MM.1S (cell line): ENCODE measurements at regions not wholly inside any gene's neighbourhood (a gene's known extent, or its start where the extent isn't known, plus 50 kb on each side); places are given as distances from the start of the nearest gene placed in this dataset.

Experiments used
- DNase-seq: peaks from one replicate; pipeline ENCODE4 v3.0.0-alpha.2; 2015
- H2AFZ ChIP-seq: fragments of 300-600 bp; sonication (generic); 2 replicates; pipeline ENCODE4 v1.6.0; 2016; ENCODE audit warnings: antibody characterized with exemption, low read length
- H3F3A ChIP-seq: fragments of 300-600 bp; sonication (generic); 2 replicates; pipeline ENCODE4 v1.6.1; 2016; ENCODE audit warnings: mild to moderate bottlenecking, antibody characterized with exemption, low read length, moderate library complexity, mixed read lengths; ENCODE audit not compliant: insufficient read depth
- H3K27ac ChIP-seq: fragments of 300-600 bp; sonication (generic); 2 replicates; pipeline ENCODE4 v1.5.1; 2016; ENCODE audit warnings: mild to moderate bottlenecking, low read length
- H3K27me3 ChIP-seq: fragments of 300-600 bp; sonication (generic); replicated peaks from 2 replicates; pipeline ENCODE4 v1.6.0; 2016; ENCODE audit warnings: low read length; ENCODE audit not compliant: insufficient read depth
- H3K36me3 ChIP-seq: fragments of 300-600 bp; sonication (generic); replicated peaks from 2 replicates; pipeline ENCODE4 v1.6.1; 2016; ENCODE audit warnings: mild to moderate bottlenecking, low read length, mixed read lengths; ENCODE audit not compliant: insufficient read depth
- H3K4me1 ChIP-seq: fragments of 300-600 bp; sonication (generic); 2 replicates; pipeline ENCODE4 v1.6.1; 2016; ENCODE audit warnings: low read length, mixed read lengths
- H3K4me2 ChIP-seq: fragments of 300-600 bp; sonication (generic); 2 replicates; pipeline ENCODE4 v1.6.0; 2016; ENCODE audit warnings: low read depth, low read length
- H3K4me3 ChIP-seq: fragments of 300-600 bp; sonication (generic); 2 replicates; pipeline ENCODE4 v1.5.1; 2016; ENCODE audit warnings: low read length, mixed read lengths
- H3K79me2 ChIP-seq: fragments of 300-600 bp; sonication (generic); 2 replicates; pipeline ENCODE4 v1.6.1; 2016; ENCODE audit warnings: mixed run types, low read length, mixed read lengths
- H3K9ac ChIP-seq: fragments of 300-600 bp; sonication (generic); 2 replicates; pipeline ENCODE4 v1.6.1; 2016; ENCODE audit warnings: low read length, mixed read lengths
- H3K9me2 ChIP-seq: fragments of 300-600 bp; sonication (generic); replicated peaks from 2 replicates; pipeline ENCODE4 v1.6.1; 2016; ENCODE audit warnings: mild to moderate bottlenecking, low read length, mixed read lengths; ENCODE audit not compliant: insufficient read depth
- H3K9me3 ChIP-seq: fragments of 300-600 bp; sonication (generic); replicated peaks from 2 replicates; pipeline ENCODE4 v1.6.1; 2016; ENCODE audit warnings: mild to moderate bottlenecking, low read length, mixed read lengths; ENCODE audit not compliant: insufficient read depth
- H4K20me1 ChIP-seq: fragments of 300-600 bp; sonication (generic); 2 replicates; pipeline ENCODE4 v1.6.1; 2016; ENCODE audit warnings: mild to moderate bottlenecking, low read length, moderate library complexity, mixed read lengths; ENCODE audit not compliant: insufficient read depth
- CTCF ChIP-seq: fragments of 300-600 bp; sonication (generic); IDR thresholded peaks from 2 replicates; pipeline ENCODE4 v1.5.1; 2016; ENCODE audit warnings: antibody characterized with exemption, low read length, mixed read lengths
- EZH2 ChIP-seq: fragments of 300-600 bp; sonication (generic); optimal IDR thresholded peaks from 2 replicates; pipeline ENCODE3; 2017; ENCODE audit warnings: low read depth, mild to moderate bottlenecking, antibody characterized with exemption, low read length, mixed read lengths
- EZH2phosphoT487 ChIP-seq: fragments of 300-600 bp; sonication (generic); IDR thresholded peaks from 2 replicates; pipeline ENCODE4 v1.6.1; 2018; ENCODE audit warnings: antibody characterized with exemption, low read length

GRCh38 chr15:27672537-27672936, 426.6 kb downstream of the OCA2 start:
- H3K79me2 ChIP-seq, result no peaks in the 10 kb centered on the region
- DNase-seq, result no peak
- H3K9ac ChIP-seq, result no peak overlapping the region
- no peak overlapping the region for H2AFZ ChIP-seq
- H3K9me2 ChIP-seq, result no peaks in the 10 kb centered on the region
- no peak overlapping the region for H3K27ac ChIP-seq
- H3K36me3 ChIP-seq, result no peaks in the 10 kb centered on the region
- no peak overlapping the region for H3K4me3 ChIP-seq
- H3K4me1 ChIP-seq, result no peaks in the 10 kb centered on the region
- TF ChIP-seq EZH2phosphoT487, result no peak
- TF ChIP-seq EZH2, result no peak
- TF ChIP-seq CTCF, result no peak
- H4K20me1 ChIP-seq, result no peaks in the 10 kb centered on the region
- H3K27me3 ChIP-seq, result no peaks in the 10 kb centered on the region
- no peak overlapping the region for H3K4me2 ChIP-seq
- no peaks in the 10 kb centered on the region for H3K9me3 ChIP-seq
- H3F3A ChIP-seq, result no peaks in the 10 kb centered on the region

- H3K79me2 ChIP-seq, result no peaks in the 10 kb centered on the region
- no peaks in the 10 kb centered on the region for H3K9me2 ChIP-seq
- H3K27me3 ChIP-seq, result no peaks in the 10 kb centered on the region
- TF ChIP-seq CTCF (no peak), EZH2 (no peak), EZH2phosphoT487 (no peak)
- DNase-seq, result no peak
- no peak overlapping the region for H3K4me2 ChIP-seq
- H3K27ac ChIP-seq, result no peak overlapping the region
- no peaks in the 10 kb centered on the region for H3F3A ChIP-seq
- H3K4me1 ChIP-seq, result no peaks in the 10 kb centered on the region
- no peaks in the 10 kb centered on the region for H3K9me3 ChIP-seq
- no peak overlapping the region for H3K9ac ChIP-seq
- H4K20me1 ChIP-seq, result no peaks in the 10 kb centered on the region
- H2AFZ ChIP-seq, result no peak overlapping the region
- no peaks in the 10 kb centered on the region for H3K36me3 ChIP-seq
- H3K4me3 ChIP-seq, result no peak overlapping the region
These were observed 427.2 kb downstream of the OCA2 start for GRCh38 chr15:27671819-27672437.

GRCh38 chr15:27670486-27671209, 428.5 kb downstream of the OCA2 start:
- H3K27me3 ChIP-seq, result no peaks in the 10 kb centered on the region
- no peaks in the 10 kb centered on the region for H3K36me3 ChIP-seq
- no peaks in the 10 kb centered on the region for H4K20me1 ChIP-seq
- H3K9me3 ChIP-seq, result no peaks in the 10 kb centered on the region
- no peaks in the 10 kb centered on the region for H3K4me1 ChIP-seq
- TF ChIP-seq EZH2phosphoT487, result no peak
- no peak for TF ChIP-seq CTCF
- no peak for TF ChIP-seq EZH2
- no peak overlapping the region for H3K4me2 ChIP-seq
- no peak overlapping the region for H2AFZ ChIP-seq
- no peaks in the 10 kb centered on the region for H3K9me2 ChIP-seq
- no peak overlapping the region for H3K27ac ChIP-seq
- no peak overlapping the region for H3K4me3 ChIP-seq
- H3K79me2 ChIP-seq, result no peaks in the 10 kb centered on the region
- no peaks in the 10 kb centered on the region for H3F3A ChIP-seq
- DNase-seq, result no peak
- no peak overlapping the region for H3K9ac ChIP-seq
